DMS 273 (cell line): ENCODE measurements at regions not wholly inside any gene's neighbourhood (a gene's known extent, or its start where the extent isn't known, plus 50 kb on each side); places are given as distances from the start of the nearest gene placed in this dataset.
"Not testable (repeated sequence)": the region's sequence is repeated elsewhere in the genome, so short reads cannot be mapped to it uniquely, and the experiment has no call there.

ENCODE experiments used
- DNase-seq: peaks from one replicate; lab custom pipeline; 2025; ENCODE audit not compliant: unreplicated experiment; lab: John Stamatoyannopoulos, UW

GRCh38 chr6:27679964-27680694 is 207.2 kb upstream of the ZNF184 start:
- no peak for DNase-seq

GRCh38 chr6:27679308-27679963 is 206.5 kb upstream of the ZNF184 start:
- DNase-seq = no peak

GRCh38 chr6:27678469-27678868 is 205.6 kb upstream of the ZNF184 start:
- no peak for DNase-seq

- no peak for DNase-seq
Observed at GRCh38 chr6:27674882-27675281, 202.0 kb upstream of the ZNF184 start.

- peak; percentile 97 for DNase-seq
Observed at GRCh38 chr6:27672113-27672799, 199.4 kb upstream of the ZNF184 start.

- DNase-seq = peak; percentile 62
Observed at GRCh38 chr6:27669624-27670301, 196.9 kb upstream of the ZNF184 start.

- peak; percentile 65 for DNase-seq
Observed at GRCh38 chr6:27669295-27669623, 196.4 kb upstream of the ZNF184 start.

GRCh38 chr6:27668442-27669294 is 195.8 kb upstream of the ZNF184 start:
- peak; percentile 90 for DNase-seq

GRCh38 chr6:27667657-27668441 is 194.9 kb upstream of the ZNF184 start:
- DNase-seq = peak; percentile 53

- DNase-seq = peak; percentile 53
Observed at GRCh38 chr6:27667016-27667656, 194.2 kb upstream of the ZNF184 start.

- DNase-seq = no peak
Observed at GRCh38 chr6:27662769-27663168, 189.9 kb upstream of the ZNF184 start.

- DNase-seq = not testable (repeated sequence)
Observed at GRCh38 chr6:27662212-27662611, 189.3 kb upstream of the ZNF184 start.

GRCh38 chr6:27653143-27653825 is 180.4 kb upstream of the ZNF184 start:
- DNase-seq = not testable (repeated sequence)

- DNase-seq = peak; percentile 80
Observed at GRCh38 chr6:27651371-27651732, 178.4 kb upstream of the ZNF184 start.

GRCh38 chr6:27650620-27651370 is 177.9 kb upstream of the ZNF184 start:
- DNase-seq = peak; percentile 94

GRCh38 chr6:27644528-27644927 is 171.6 kb upstream of the ZNF184 start:
- peak; percentile 26 for DNase-seq

GRCh38 chr6:27642744-27643456 is 170.0 kb upstream of the ZNF184 start:
- no peak for DNase-seq

GRCh38 chr6:27635886-27636285 is 163.0 kb upstream of the ZNF184 start:
- DNase-seq = not testable (repeated sequence)
